Lower leg skin (tissue), 3 donors: ENCODE measurements at regions not wholly inside any gene's neighbourhood (a gene's known extent, or its start where the extent isn't known, plus 50 kb on each side); places are given as distances from the start of the nearest gene placed in this dataset.

ENCODE experiments used
- CTCF ChIP-seq, 3 donors: fragments of 450-650 bp; IDR thresholded peaks; one replicate each; pipeline ENCODE4 v1.5.1; 2016; ENCODE audit warnings: antibody characterized with exemption in 3 of 3, mild to moderate bottlenecking in 3 of 3, moderate library complexity in 2 of 3
- POLR2A ChIP-seq, 2 donors: fragments of 450-650 bp; IDR thresholded peaks; one replicate each; pipeline ENCODE4 v1.6.1; 2016 to 2017; ENCODE audit warnings: antibody characterized with exemption in 2 of 2, mild to moderate bottlenecking in 1 of 2, moderate library complexity in 1 of 2

DNA sequence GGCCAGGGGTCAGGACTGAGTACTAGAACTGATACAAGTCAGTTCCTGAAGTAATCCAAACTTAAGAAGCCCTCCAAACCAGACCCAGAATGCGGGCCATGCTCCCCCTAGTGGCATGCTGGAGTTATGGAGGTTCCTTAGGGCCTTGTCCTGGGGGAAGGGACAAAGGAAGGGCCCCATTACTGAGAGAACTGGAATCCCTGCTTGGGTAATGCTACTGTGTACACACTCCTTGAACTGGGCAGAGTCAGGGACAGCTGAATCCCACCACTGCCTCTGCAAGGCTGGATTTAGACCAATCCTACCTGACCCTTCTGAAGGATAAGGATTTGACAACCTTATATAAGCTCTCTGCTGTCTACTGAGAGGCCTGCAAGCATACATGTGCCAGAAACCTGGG, 97.3 kb upstream of the AKIP1 start:
- peak in 1 of 3 donors; percentile 31 for TF ChIP-seq CTCF (IDR thresholded peaks at IDR 0.05)
- no peak for TF ChIP-seq POLR2A (IDR thresholded peaks at IDR 0.05)
